ENCODE measurements at regions not wholly inside any gene's neighbourhood (a gene's known extent, or its start where the extent isn't known, plus 50 kb on each side); places are given as distances from the start of the nearest gene placed in this dataset.

DNA sequence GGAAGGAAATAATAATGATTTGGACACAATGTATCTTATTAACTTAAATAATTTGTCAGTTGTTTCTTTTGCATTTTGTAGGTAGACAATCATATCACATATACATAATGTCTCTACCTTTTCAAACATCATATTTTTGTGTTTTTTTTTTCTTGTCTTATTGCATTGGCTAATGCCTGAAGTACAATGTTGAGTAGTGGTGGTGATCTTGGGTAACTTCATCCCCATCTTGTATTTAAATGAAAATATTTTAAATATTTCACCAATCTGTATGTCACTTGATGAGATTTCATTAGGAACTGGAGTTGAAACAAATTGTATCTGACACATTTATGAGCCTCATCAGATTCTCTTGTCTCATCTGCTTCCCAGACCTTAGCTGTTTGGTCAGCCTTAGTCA lies 109.7 kb upstream of the LHX5 start:
- Mint-ChIP-seq H3K4me3 (no peak overlapping the region), H3K9me3 (peaks cover 5% of the 10 kb centered on the region), H3K36me3 (ENCODE audit: low read depth) (no peaks in the 10 kb centered on the region), H3K27ac (no peak overlapping the region), H3K27me3 (peaks cover 35% of the 10 kb centered on the region), H3K4me1 (no peaks in the 10 kb centered on the region)
- ChIA-PET POLR2A (no interaction called here), CTCF (no interaction called here)
- DNase-seq: no peak
- ATAC-seq (ENCODE audit: low read depth): no peak
- intact Hi-C loops (cut with micrococcal nuclease): no loop called here
- TF ChIP-seq, protein P1, sequence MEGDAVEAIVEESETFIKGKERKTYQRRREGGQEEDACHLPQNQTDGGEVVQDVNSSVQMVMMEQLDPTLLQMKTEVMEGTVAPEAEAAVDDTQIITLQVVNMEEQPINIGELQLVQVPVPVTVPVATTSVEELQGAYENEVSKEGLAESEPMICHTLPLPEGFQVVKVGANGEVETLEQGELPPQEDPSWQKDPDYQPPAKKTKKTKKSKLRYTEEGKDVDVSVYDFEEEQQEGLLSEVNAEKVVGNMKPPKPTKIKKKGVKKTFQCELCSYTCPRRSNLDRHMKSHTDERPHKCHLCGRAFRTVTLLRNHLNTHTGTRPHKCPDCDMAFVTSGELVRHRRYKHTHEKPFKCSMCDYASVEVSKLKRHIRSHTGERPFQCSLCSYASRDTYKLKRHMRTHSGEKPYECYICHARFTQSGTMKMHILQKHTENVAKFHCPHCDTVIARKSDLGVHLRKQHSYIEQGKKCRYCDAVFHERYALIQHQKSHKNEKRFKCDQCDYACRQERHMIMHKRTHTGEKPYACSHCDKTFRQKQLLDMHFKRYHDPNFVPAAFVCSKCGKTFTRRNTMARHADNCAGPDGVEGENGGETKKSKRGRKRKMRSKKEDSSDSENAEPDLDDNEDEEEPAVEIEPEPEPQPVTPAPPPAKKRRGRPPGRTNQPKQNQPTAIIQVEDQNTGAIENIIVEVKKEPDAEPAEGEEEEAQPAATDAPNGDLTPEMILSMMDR (IDR thresholded peaks at IDR 0.05): no peak

DNA sequence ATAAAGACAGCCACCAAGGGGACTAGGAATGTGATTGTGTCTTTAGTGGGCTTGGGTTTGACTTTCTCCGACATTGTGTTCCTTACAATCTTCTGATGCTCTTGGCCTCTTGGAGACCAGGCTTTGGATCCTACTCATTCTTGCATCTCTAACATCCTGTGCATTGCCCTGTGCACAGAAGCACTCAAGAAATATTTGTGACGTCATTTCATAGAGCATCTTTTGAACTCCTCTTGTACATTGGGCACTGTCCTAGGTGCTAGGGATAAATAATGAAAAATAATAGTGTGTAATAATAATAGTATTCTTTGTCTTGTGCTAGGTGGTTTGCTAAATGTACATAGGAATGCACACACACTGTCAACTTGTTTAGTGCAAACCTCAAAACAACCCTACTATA lies 108.8 kb upstream of the LHX5 start:
- DNase-seq: no peak
- CTCF ChIA-PET: no interaction called here
- TF ChIP-seq, protein P1 (IDR thresholded peaks at IDR 0.05): no peak
- Mint-ChIP-seq H3K4me1 (no peaks in the 10 kb centered on the region), H3K36me3 (ENCODE audit: low read depth) (no peaks in the 10 kb centered on the region), H3K27me3 (peaks cover 39% of the 10 kb centered on the region), H3K4me3 (no peak overlapping the region), H3K27ac (no peak overlapping the region), H3K9me3 (peaks cover 5% of the 10 kb centered on the region)
- intact Hi-C loops (cut with micrococcal nuclease): no loop called here
- POLR2A ChIA-PET: no interaction called here
- ATAC-seq (ENCODE audit: low read depth): no peak

DNA sequence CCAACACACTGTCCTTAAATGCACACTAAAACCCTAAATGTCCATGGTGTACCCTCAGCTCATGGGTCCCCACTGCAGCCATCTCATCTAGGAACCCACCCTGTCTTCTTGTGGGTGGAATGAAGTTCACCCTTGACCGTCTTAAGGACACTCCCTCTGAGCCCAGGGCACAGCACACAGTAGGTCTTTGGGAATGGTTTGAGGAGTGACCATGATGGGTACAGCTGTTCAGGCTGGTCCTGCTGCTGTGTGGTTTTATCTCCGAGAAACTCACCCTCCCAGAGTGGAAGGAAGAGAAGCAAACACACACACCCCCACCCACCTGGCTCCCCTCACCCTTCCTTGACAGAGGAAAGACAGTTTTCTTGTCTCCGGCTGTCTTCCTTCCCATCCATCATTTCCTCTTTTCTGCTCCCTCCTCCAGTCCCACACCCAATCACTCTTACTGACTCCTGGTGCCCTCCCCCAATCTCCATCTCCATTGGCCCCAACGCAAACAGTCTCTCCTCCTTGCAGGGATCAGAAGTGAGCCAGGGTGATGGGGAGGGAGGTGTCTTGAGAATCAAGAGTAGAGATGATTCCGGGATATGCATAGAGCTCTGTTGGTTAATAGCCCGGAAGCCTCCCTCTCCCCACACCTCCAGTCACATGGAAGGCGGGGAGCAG lies 105.9 kb upstream of the LHX5 start:
- H3K4me1 Mint-ChIP-seq: no peaks in the 10 kb centered on the region
- intact Hi-C loops (cut with micrococcal nuclease): no loop called here
- H3K9me3 Mint-ChIP-seq: peaks cover 8% of the 10 kb centered on the region
- peaks cover 28% of the 10 kb centered on the region for H3K27me3 Mint-ChIP-seq
- no peak overlapping the region for H3K4me3 Mint-ChIP-seq
- H3K27ac Mint-ChIP-seq: no peak overlapping the region
- no peaks in the 10 kb centered on the region for H3K36me3 Mint-ChIP-seq (ENCODE audit: low read depth)
- TF ChIP-seq, protein P1 (IDR thresholded peaks at IDR 0.05): no peak
- ChIA-PET CTCF (no interaction called here), POLR2A (no interaction called here)
- ATAC-seq (ENCODE audit: low read depth) (no peak), DNase-seq (no peak)

DNA sequence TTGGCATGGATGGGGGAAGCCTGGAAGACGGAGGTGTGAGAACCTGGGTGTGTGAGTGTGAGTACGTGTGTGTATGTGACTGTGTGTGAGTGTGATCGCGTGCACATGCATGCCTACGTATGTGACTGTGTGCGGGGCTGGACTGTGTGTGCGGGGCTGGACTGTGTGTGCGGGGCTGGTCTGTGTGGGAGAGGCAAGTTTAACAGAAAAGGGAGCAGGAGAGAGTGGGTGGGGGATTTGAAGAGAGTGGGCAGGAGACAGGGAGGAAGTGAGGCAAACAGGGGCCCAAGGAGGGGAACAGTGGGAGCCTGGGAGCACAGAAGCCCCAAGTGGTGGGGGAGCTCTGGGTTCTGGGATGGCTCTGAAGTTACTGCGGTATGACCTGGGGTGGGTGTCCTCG lies 103.7 kb upstream of the LHX5 start:
- TF ChIP-seq, protein P1 (IDR thresholded peaks at IDR 0.05): no peak
- intact Hi-C loops (cut with micrococcal nuclease): no loop called here
- Mint-ChIP-seq H3K27ac (no peak overlapping the region), H3K27me3 (peaks cover 24% of the 10 kb centered on the region), H3K4me3 (no peak overlapping the region), H3K9me3 (peaks cover 8% of the 10 kb centered on the region), H3K36me3 (ENCODE audit: low read depth) (no peaks in the 10 kb centered on the region), H3K4me1 (no peaks in the 10 kb centered on the region)
- ATAC-seq (ENCODE audit: low read depth) (no peak), DNase-seq (no peak)
- POLR2A ChIA-PET: no interaction called here
- CTCF ChIA-PET: no interaction called here

DNA sequence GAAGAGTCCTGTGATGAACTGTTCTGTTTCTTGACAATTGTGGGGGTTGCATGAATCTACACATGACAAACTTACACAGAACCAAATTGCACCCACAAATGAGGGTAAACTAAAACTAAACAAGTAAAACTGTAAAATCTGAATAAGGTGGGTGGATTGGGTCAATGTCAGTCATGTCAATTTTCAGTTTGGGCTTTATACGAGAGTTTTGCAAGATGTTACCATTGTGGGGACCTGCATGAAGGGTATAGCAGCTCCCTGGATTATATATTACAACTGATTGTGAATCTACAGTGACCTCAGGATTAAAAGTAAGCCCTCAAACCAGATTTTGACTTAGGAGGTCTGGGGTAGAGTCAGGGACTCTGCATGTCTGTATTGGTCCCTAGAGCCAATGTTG lies 101.5 kb upstream of the LHX5 start:
- TF ChIP-seq, protein P1 (IDR thresholded peaks at IDR 0.05): no peak

More for the DNA sequence above, 101.5 kb upstream of the LHX5 start:
- Mint-ChIP-seq H3K4me1 (no peaks in the 10 kb centered on the region), H3K36me3 (ENCODE audit: low read depth) (no peaks in the 10 kb centered on the region), H3K27me3 (peaks cover 17% of the 10 kb centered on the region), H3K9me3 (peaks cover 8% of the 10 kb centered on the region), H3K4me3 (no peak overlapping the region), H3K27ac (no peak overlapping the region)
- ATAC-seq (ENCODE audit: low read depth) (no peak), DNase-seq (no peak)
- CTCF ChIA-PET: no interaction called here
- POLR2A ChIA-PET: no interaction called here
- intact Hi-C loops (cut with micrococcal nuclease): no loop called here

All from activated B cell treated with CpG ODN at 0.5 μM for 24 hours (primary cell).